NCI-H1105 (cell line): ENCODE measurements at regions not wholly inside any gene's neighbourhood (a gene's known extent, or its start where the extent isn't known, plus 50 kb on each side); places are given as distances from the start of the nearest gene placed in this dataset.

Experiments
- DNase-seq: peaks from one replicate; lab custom pipeline; 2025; lab: John Stamatoyannopoulos, UW

- DNase-seq = no peak
These were observed 304.4 kb downstream of the KCNS3 start for GRCh38 chr2:18182861-18183260.

GRCh38 chr2:18180912-18181311 lies 302.4 kb downstream of the KCNS3 start:
- DNase-seq = no peak

GRCh38 chr2:18180031-18180610 lies 301.7 kb downstream of the KCNS3 start:
- DNase-seq = no peak

- DNase-seq = peak; percentile 24
These were observed 300.4 kb downstream of the KCNS3 start for GRCh38 chr2:18178736-18179349.

GRCh38 chr2:18176679-18177215 lies 298.3 kb downstream of the KCNS3 start:
- no peak for DNase-seq

GRCh38 chr2:18172607-18173006 lies 294.1 kb downstream of the KCNS3 start:
- DNase-seq = no peak

- DNase-seq = no peak
These were observed 293.0 kb downstream of the KCNS3 start for GRCh38 chr2:18171191-18172139.

GRCh38 chr2:18170642-18171041 lies 292.2 kb downstream of the KCNS3 start:
- DNase-seq = no peak

- DNase-seq = no peak
These were observed 291.4 kb downstream of the KCNS3 start for GRCh38 chr2:18169893-18170175.

- no peak for DNase-seq
These were observed 290.8 kb downstream of the KCNS3 start for GRCh38 chr2:18169121-18169892.

- DNase-seq = no peak
These were observed 289.4 kb downstream of the KCNS3 start for GRCh38 chr2:18167871-18168270.

GRCh38 chr2:18161681-18162080 lies 283.2 kb downstream of the KCNS3 start:
- no peak for DNase-seq

- DNase-seq = no peak
These were observed 281.4 kb downstream of the KCNS3 start for GRCh38 chr2:18159896-18160295.

GRCh38 chr2:18156421-18156820 lies 278.0 kb downstream of the KCNS3 start:
- no peak for DNase-seq

GRCh38 chr2:18156002-18156401 lies 277.5 kb downstream of the KCNS3 start:
- no peak for DNase-seq

GRCh38 chr2:18154812-18155211 lies 276.3 kb downstream of the KCNS3 start:
- DNase-seq = no peak

GRCh38 chr2:18154259-18154658 lies 275.8 kb downstream of the KCNS3 start:
- DNase-seq = no peak

- DNase-seq = no peak
These were observed 275.3 kb downstream of the KCNS3 start for GRCh38 chr2:18153741-18154140.

GRCh38 chr2:18151237-18151636 lies 272.8 kb downstream of the KCNS3 start:
- no peak for DNase-seq

- DNase-seq = peak; percentile 50
These were observed 271.3 kb downstream of the KCNS3 start for GRCh38 chr2:18149660-18150246.

GRCh38 chr2:18136881-18137475 lies 258.5 kb downstream of the KCNS3 start:
- DNase-seq = no peak
